Common myeloid progenitor, CD34-positive (primary cell): ENCODE measurements at regions not wholly inside any gene's neighbourhood (a gene's known extent, or its start where the extent isn't known, plus 50 kb on each side); places are given as distances from the start of the nearest gene placed in this dataset.

ENCODE experiments used
- CTCF ChIA-PET: fragments of 350-600 bp; sonication (Branson Sonifier 250); formaldehyde crosslinking; loops from one replicate; lab custom pipeline; 2021; ENCODE audit warnings: antibody characterized with exemption; lab: Charles Lee
- POLR2A ChIA-PET: fragments of 350-600 bp; sonication (Branson Sonifier 250); formaldehyde crosslinking; loops from one replicate; lab custom pipeline; 2021; ENCODE audit warnings: antibody characterized with exemption; lab: Charles Lee
- DNase-seq, 3 donors: peaks; one replicate each; pipeline versions ENCODE4 v3.0.0 to v3.0.0-alpha.2; 2013
- H3K27ac ChIP-seq, 2 experiments: 1 replicate in 1 of 2; 2 replicates in 1 of 2; pipeline ENCODE4 v1.7.0; 2013; ENCODE audit warnings: inconsistent platforms in 2 of 2, low read length in 2 of 2, mild to moderate bottlenecking in 2 of 2, low read depth in 1 of 2, moderate library complexity in 1 of 2; ENCODE audit not compliant: severe bottlenecking in 2 of 2, insufficient read depth in 1 of 2, poor library complexity in 1 of 2
- H3K27me3 ChIP-seq, 5 experiments: replicated peaks in 2 of 5; 1 replicate in 3 of 5; 2 replicates in 2 of 5; pipeline versions ENCODE4 v1.6.1 to v1.7.0; 2013; ENCODE audit warnings: low read length in 4 of 5, mild to moderate bottlenecking in 2 of 5, moderate library complexity in 2 of 5, inconsistent platforms in 1 of 5; ENCODE audit not compliant: insufficient read depth in 5 of 5, control insufficient read depth in 4 of 5
- H3K36me3 ChIP-seq, 4 experiments: 1 replicate in 2 of 4; 2 replicates in 2 of 4; pipeline versions ENCODE4 v1.6.1 to v1.7.0; 2013; ENCODE audit warnings: low read length in 3 of 4, control low read depth in 1 of 4, mild to moderate bottlenecking in 1 of 4; ENCODE audit not compliant: control insufficient read depth in 4 of 4, insufficient read depth in 4 of 4
- H3K4me1 ChIP-seq, 4 experiments: 1 replicate in 3 of 4; 2 replicates in 1 of 4; pipeline versions ENCODE4 v1.6.1 to v1.7.1; 2013; ENCODE audit warnings: low read length in 3 of 4, mild to moderate bottlenecking in 3 of 4, control low read depth in 1 of 4, inconsistent platforms in 1 of 4, moderate library complexity in 1 of 4; ENCODE audit not compliant: control insufficient read depth in 4 of 4, insufficient read depth in 4 of 4; ENCODE audit errors: control extremely low read depth in 1 of 4
- H3K4me3 ChIP-seq, 7 experiments: 1 replicate in 4 of 7; 2 replicates in 3 of 7; pipeline versions ENCODE4 v1.5.1 to v1.7.0; 2013; ENCODE audit warnings: mild to moderate bottlenecking in 7 of 7, low read length in 6 of 7, moderate library complexity in 6 of 7, inconsistent platforms in 2 of 7, low read depth in 2 of 7, control low read depth in 1 of 7; ENCODE audit not compliant: insufficient read depth in 4 of 7, control insufficient read depth in 1 of 7; ENCODE audit errors: extremely low read depth in 1 of 7
- H3K9me3 ChIP-seq, 5 experiments: 1 replicate in 4 of 5; 2 replicates in 1 of 5; pipeline versions ENCODE4 v1.6.1 to v1.7.1; 2013; ENCODE audit warnings: low read length in 4 of 5, mild to moderate bottlenecking in 2 of 5, inconsistent platforms in 1 of 5, low read depth in 1 of 5, moderate library complexity in 1 of 5; ENCODE audit not compliant: control insufficient read depth in 4 of 5, insufficient read depth in 2 of 5; ENCODE audit errors: control extremely low read depth in 1 of 5
- WGBS: methylation state at CpG from one replicate; pipeline ENCODE4 v1.1.5; 2013; ENCODE audit not compliant: insufficient coverage; 5-methylcytosine and 5-hydroxymethylcytosine counted together

- Histone ChIP-seq H3K27me3 (no peaks in the 10 kb centered on the region), H3K9me3 (no peaks in the 10 kb centered on the region), H3K4me3 (no peak overlapping the region), H3K4me1 (peaks cover 0 to 3% (median 0%) of the 10 kb centered on the region in 4 experiments), H3K36me3 (peaks cover 0 to 2% (median 0%) of the 10 kb centered on the region in 4 experiments), H3K27ac (no peak overlapping the region)
- WGBS: over 99% methylated on average over 14 of the region's 24 CpGs
- ChIA-PET CTCF (no interaction called here), POLR2A (no interaction called here)
- DNase-seq: no peak
Measured at GRCh38 chr15:92772626-92773244, 117.2 kb upstream of the FAM174B start.

GRCh38 chr15:92773340-92773739 is 117.8 kb upstream of the FAM174B start:
- H3K4me1 ChIP-seq: peaks cover 0 to 3% (median 0%) of the 10 kb centered on the region in 4 experiments
- no peak for DNase-seq
- CTCF ChIA-PET: no interaction called here
- 96% methylated on average over 6 of the region's 6 CpGs for WGBS
- H3K27me3 ChIP-seq: no peaks in the 10 kb centered on the region
- H3K36me3 ChIP-seq: peaks cover 0 to 2% (median 0%) of the 10 kb centered on the region in 4 experiments
- H3K9me3 ChIP-seq: no peaks in the 10 kb centered on the region
- POLR2A ChIA-PET: no interaction called here
- no peak overlapping the region for H3K27ac ChIP-seq
- no peak overlapping the region for H3K4me3 ChIP-seq

GRCh38 chr15:92779874-92780273 is 120.2 kb upstream of the CHD2 start:
- no peak overlapping the region for H3K4me3 ChIP-seq
- H3K9me3 ChIP-seq: peaks cover 2 to 12% (median 3%) of the 10 kb centered on the region in 5 experiments
- POLR2A ChIA-PET: no interaction called here
- no peaks in the 10 kb centered on the region for H3K4me1 ChIP-seq
- H3K36me3 ChIP-seq: no peaks in the 10 kb centered on the region
- no peaks in the 10 kb centered on the region for H3K27me3 ChIP-seq
- DNase-seq: no peak
- no peak overlapping the region for H3K27ac ChIP-seq
- CTCF ChIA-PET: interaction anchor here (1.7 kb wide), 1 partner anchor 8 kb away, joined by 6 read pairs; no protein-coding TSS in a partner anchor
- WGBS: no CpG with 5 or more reads among the region's 1 CpG

- Histone ChIP-seq H3K4me3 (no peak overlapping the region), H3K27ac (no peak overlapping the region), H3K36me3 (no peaks in the 10 kb centered on the region), H3K9me3 (peaks cover 2 to 12% (median 3%) of the 10 kb centered on the region in 5 experiments), H3K27me3 (no peaks in the 10 kb centered on the region), H3K4me1 (no peaks in the 10 kb centered on the region)
- ChIA-PET POLR2A (no interaction called here), CTCF (no interaction called here)
- 83% methylated on average over 2 of the region's 3 CpGs for WGBS
- DNase-seq: no peak
Measured at GRCh38 chr15:92780843-92781242, 119.3 kb upstream of the CHD2 start.

- WGBS: 96% methylated on average over 4 of the region's 4 CpGs
- peaks cover 2 to 12% (median 3%) of the 10 kb centered on the region in 5 experiments for H3K9me3 ChIP-seq
- no peaks in the 10 kb centered on the region for H3K27me3 ChIP-seq
- DNase-seq: no peak
- H3K4me1 ChIP-seq: no peaks in the 10 kb centered on the region
- no peak overlapping the region for H3K27ac ChIP-seq
- no peak overlapping the region for H3K4me3 ChIP-seq
- ChIA-PET POLR2A (no interaction called here), CTCF (no interaction called here)
- H3K36me3 ChIP-seq: no peaks in the 10 kb centered on the region
Measured at GRCh38 chr15:92781925-92782453, 118.1 kb upstream of the CHD2 start.

- POLR2A ChIA-PET: no interaction called here
- CTCF ChIA-PET: interaction anchor here (1.5 to 2.6 kb wide), 2 partner anchors 8 to 11 kb away, joined by 6 to 14 read pairs; no protein-coding TSS in a partner anchor
- Histone ChIP-seq H3K36me3 (no peaks in the 10 kb centered on the region), H3K4me1 (no peaks in the 10 kb centered on the region), H3K27ac (no peak overlapping the region), H3K27me3 (no peaks in the 10 kb centered on the region), H3K4me3 (no peak overlapping the region), H3K9me3 (no peaks in the 10 kb centered on the region)
- no peak for DNase-seq
- WGBS: 100% methylated on average over 3 of the region's 3 CpGs
Measured at GRCh38 chr15:92787116-92787515, 113.0 kb upstream of the CHD2 start.

- CTCF ChIA-PET: interaction anchor here (1.5 to 2.6 kb wide), 2 partner anchors 9 to 10 kb away, joined by 6 to 14 read pairs; no protein-coding TSS in a partner anchor
- 100% methylated on average over 3 of the region's 5 CpGs for WGBS
Measured at GRCh38 chr15:92788196-92788595, 111.9 kb upstream of the CHD2 start.

More at GRCh38 chr15:92788196-92788595, 111.9 kb upstream of the CHD2 start:
- no peak for DNase-seq
- Histone ChIP-seq H3K36me3 (no peaks in the 10 kb centered on the region), H3K4me1 (no peaks in the 10 kb centered on the region), H3K9me3 (no peaks in the 10 kb centered on the region), H3K4me3 (no peak overlapping the region), H3K27me3 (no peaks in the 10 kb centered on the region), H3K27ac (no peak overlapping the region)
- POLR2A ChIA-PET: no interaction called here
